Astrocyte (in vitro differentiated cells and primary cell): ENCODE measurements at regions not wholly inside any gene's neighbourhood (a gene's known extent, or its start where the extent isn't known, plus 50 kb on each side); places are given as distances from the start of the nearest gene placed in this dataset.

Experiments used
- DNase-seq: peaks from one replicate; pipeline ENCODE4 v3.0.0-alpha.2; 2010; ENCODE audit warnings: low read depth
- FAIRE-seq: peaks from 2 replicates; lab custom pipeline; 2011; peaks lifted over from hg19 to GRCh38; lab: Jason Lieb, UNC
- H2AFZ ChIP-seq: 2 replicates; pipeline ENCODE4 v1.6.0; 2012; ENCODE audit warnings: low read depth, low read length, inconsistent platforms
- H3K27ac ChIP-seq: 2 replicates; pipeline ENCODE4 v1.5.1; 2011; ENCODE audit warnings: low read depth, low read length, inconsistent platforms
- H3K27me3 ChIP-seq: 2 replicates; pipeline ENCODE4 v1.6.0; 2011; ENCODE audit warnings: low read length, inconsistent platforms; ENCODE audit not compliant: insufficient read depth
- H3K36me3 ChIP-seq: 2 replicates; pipeline ENCODE4 v1.5.1; 2011; ENCODE audit warnings: low read length, inconsistent platforms; ENCODE audit not compliant: insufficient read depth
- H3K4me1 ChIP-seq: 2 replicates; pipeline ENCODE4 v1.5.1; 2011; ENCODE audit warnings: low read length, inconsistent platforms; ENCODE audit not compliant: insufficient read depth
- H3K4me2 ChIP-seq: 2 replicates; pipeline ENCODE4 v1.6.0; 2012; ENCODE audit warnings: low read length, inconsistent platforms
- H3K4me3 ChIP-seq: 2 replicates; pipeline ENCODE4 v1.5.1; 2011; ENCODE audit warnings: low read depth, mild to moderate bottlenecking, low read length, inconsistent platforms; ENCODE audit not compliant: insufficient read depth
- H3K79me2 ChIP-seq: 2 replicates; pipeline ENCODE4 v1.6.0; 2012; ENCODE audit warnings: mild to moderate bottlenecking, low read length, inconsistent platforms; ENCODE audit not compliant: insufficient read depth
- H3K9ac ChIP-seq: 2 replicates; pipeline ENCODE4 v1.6.0; 2012; ENCODE audit warnings: mild to moderate bottlenecking, low read length, inconsistent platforms
- H3K9me3 ChIP-seq: 2 replicates; pipeline ENCODE4 v1.5.1; 2012; ENCODE audit warnings: low read depth, mild to moderate bottlenecking, low read length, inconsistent platforms; ENCODE audit not compliant: insufficient read depth
- H4K20me1 ChIP-seq: 2 replicates; pipeline ENCODE4 v1.6.0; 2012; ENCODE audit warnings: low read length, inconsistent platforms; ENCODE audit not compliant: insufficient read depth
- H3K27ac Mint-ChIP-seq: one replicate; pipeline ENCODE4 v1.8.0; 2021; ENCODE audit warnings: mild to moderate bottlenecking, mixed read lengths; ENCODE audit not compliant: unreplicated experiment
- H3K27me3 Mint-ChIP-seq: one replicate; pipeline ENCODE4 v1.8.0; 2021; ENCODE audit warnings: low read depth, mixed read lengths; ENCODE audit not compliant: unreplicated experiment
- H3K36me3 Mint-ChIP-seq: one replicate; pipeline ENCODE4 v1.8.0; 2021; ENCODE audit warnings: low read depth, mixed read lengths; ENCODE audit not compliant: unreplicated experiment
- H3K4me1 Mint-ChIP-seq: one replicate; pipeline ENCODE4 v1.8.0; 2021; ENCODE audit warnings: low read depth, mixed read lengths; ENCODE audit not compliant: unreplicated experiment
- H3K4me3 Mint-ChIP-seq: one replicate; pipeline ENCODE4 v1.8.0; 2021; ENCODE audit warnings: mild to moderate bottlenecking, moderate library complexity, mixed read lengths; ENCODE audit not compliant: unreplicated experiment
- H3K9me3 Mint-ChIP-seq: one replicate; pipeline ENCODE4 v1.8.0; 2021; ENCODE audit warnings: mild to moderate bottlenecking, mixed read lengths; ENCODE audit not compliant: unreplicated experiment
- CTCF ChIP-seq: IDR thresholded peaks from 2 replicates; pipeline ENCODE4 v1.5.1; 2011; ENCODE audit warnings: low read depth, mild to moderate bottlenecking, inconsistent platforms, low read length, moderate library complexity; ENCODE audit not compliant: insufficient read depth
- EZH2 ChIP-seq: IDR thresholded peaks from 2 replicates; pipeline ENCODE4 v1.6.1; 2012; ENCODE audit warnings: mild to moderate bottlenecking, low read length, inconsistent platforms; ENCODE audit not compliant: insufficient read depth

- FAIRE-seq (no peak), DNase-seq (no peak)
- no peaks in the 10 kb centered on the region for H3K27me3 Mint-ChIP-seq
- H3K36me3 ChIP-seq, result no peaks in the 10 kb centered on the region
- H3K9me3 ChIP-seq, result no peaks in the 10 kb centered on the region
- no peaks in the 10 kb centered on the region for H4K20me1 ChIP-seq
- H3K9me3 Mint-ChIP-seq, result peaks cover 20% of the 10 kb centered on the region
- no peak overlapping the region for H3K9ac ChIP-seq
- H3K27ac ChIP-seq, result no peak overlapping the region
- no peaks in the 10 kb centered on the region for H3K4me1 Mint-ChIP-seq
- no peak overlapping the region for H3K4me3 Mint-ChIP-seq
- H3K4me1 ChIP-seq, result peaks cover 2% of the 10 kb centered on the region
- no peaks in the 10 kb centered on the region for H3K36me3 Mint-ChIP-seq
- TF ChIP-seq CTCF (no peak), EZH2 (no peak)
- H3K27me3 ChIP-seq, result no peaks in the 10 kb centered on the region
- H3K4me3 ChIP-seq, result no peak overlapping the region
- H2AFZ ChIP-seq, result no peak overlapping the region
- H3K27ac Mint-ChIP-seq, result no peak overlapping the region
- H3K4me2 ChIP-seq, result no peak overlapping the region
- H3K79me2 ChIP-seq, result no peaks in the 10 kb centered on the region
These were observed 522.4 kb downstream of the TBC1D22A start for GRCh38 chr22:47284822-47285221.

DNA sequence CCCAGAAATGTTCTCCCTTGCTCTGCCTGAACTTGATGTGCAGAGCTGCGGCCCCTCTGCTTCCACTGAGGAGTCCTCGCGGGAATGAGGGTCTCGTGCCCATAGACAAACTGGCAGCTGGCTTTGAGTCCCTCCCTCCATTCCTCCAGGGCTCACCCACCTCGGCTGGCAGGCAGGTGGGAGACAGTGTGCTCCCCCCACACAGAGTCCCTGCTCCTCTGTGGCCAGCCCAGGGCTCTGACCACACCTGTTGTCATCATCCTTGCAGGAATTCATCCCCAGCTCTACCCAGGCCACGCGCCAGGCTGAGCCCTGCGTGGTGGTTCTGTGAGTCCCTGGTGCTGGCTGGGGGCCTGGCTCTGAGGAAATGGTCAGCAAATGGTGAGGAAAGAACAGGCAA, 521.9 kb downstream of the TBC1D22A start:
- no peaks in the 10 kb centered on the region for H3K9me3 ChIP-seq
- Mint-ChIP-seq H3K36me3 (no peaks in the 10 kb centered on the region), H3K27me3 (no peaks in the 10 kb centered on the region), H3K9me3 (peaks cover 19% of the 10 kb centered on the region), H3K4me3 (no peak overlapping the region), H3K27ac (no peak overlapping the region), H3K4me1 (no peaks in the 10 kb centered on the region)
- H3K36me3 ChIP-seq, result no peaks in the 10 kb centered on the region
- peaks cover 2% of the 10 kb centered on the region for H3K4me1 ChIP-seq
- H2AFZ ChIP-seq, result no peak overlapping the region
- H3K27ac ChIP-seq, result no peak overlapping the region
- no peak for FAIRE-seq
- no peaks in the 10 kb centered on the region for H3K79me2 ChIP-seq
- H3K27me3 ChIP-seq, result no peaks in the 10 kb centered on the region
- DNase-seq, result no peak
- H3K4me2 ChIP-seq, result no peak overlapping the region
- no peak overlapping the region for H3K9ac ChIP-seq
- H4K20me1 ChIP-seq, result no peaks in the 10 kb centered on the region
- H3K4me3 ChIP-seq, result no peak overlapping the region
- TF ChIP-seq CTCF, result no peak
- no peak for TF ChIP-seq EZH2

DNA sequence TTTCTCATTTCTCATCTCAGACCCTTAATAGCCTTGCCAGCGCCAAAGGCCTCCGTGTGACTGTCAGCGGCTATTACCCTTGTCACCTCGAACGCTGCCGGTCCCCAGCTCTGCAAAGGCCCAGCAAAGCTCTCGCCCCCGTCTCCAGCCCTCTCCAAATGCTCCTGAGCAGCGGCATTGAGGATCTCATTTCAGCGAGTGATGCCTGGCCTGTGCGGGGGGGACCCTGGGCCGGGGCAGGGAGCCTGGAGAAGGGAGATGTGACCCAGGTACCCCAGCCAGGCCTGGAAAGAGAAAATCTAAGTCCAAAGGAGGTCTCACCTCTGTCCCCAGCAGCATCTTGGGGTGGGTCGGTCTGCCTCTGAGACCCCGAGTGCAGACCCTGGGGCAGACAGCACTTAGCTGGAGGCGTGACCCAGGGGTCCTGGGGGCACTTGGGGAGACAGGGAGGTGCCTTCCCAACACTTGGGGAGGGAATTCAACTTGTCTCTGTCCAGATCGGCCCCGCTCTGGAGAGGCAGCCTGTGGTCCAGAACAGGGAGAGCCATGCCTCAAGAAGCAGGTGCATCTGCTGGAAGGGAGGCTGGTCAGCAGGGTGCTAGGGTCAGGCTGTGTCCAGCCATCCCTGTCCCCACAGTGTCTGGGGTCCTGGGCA, 521.3 kb downstream of the TBC1D22A start:
- TF ChIP-seq EZH2, result no peak
- TF ChIP-seq CTCF, result no peak
- FAIRE-seq (no peak), DNase-seq (no peak)
- H3K9ac ChIP-seq, result no peak overlapping the region
- no peak overlapping the region for H3K4me3 ChIP-seq
- Mint-ChIP-seq H3K27ac (no peak overlapping the region), H3K27me3 (no peaks in the 10 kb centered on the region), H3K9me3 (peaks cover 19% of the 10 kb centered on the region), H3K4me3 (no peak overlapping the region), H3K4me1 (no peaks in the 10 kb centered on the region), H3K36me3 (no peaks in the 10 kb centered on the region)
- no peaks in the 10 kb centered on the region for H3K79me2 ChIP-seq
- peaks cover 2% of the 10 kb centered on the region for H3K4me1 ChIP-seq
- no peak overlapping the region for H2AFZ ChIP-seq
- H3K27ac ChIP-seq, result no peak overlapping the region
- H3K4me2 ChIP-seq, result no peak overlapping the region
- H3K27me3 ChIP-seq, result peaks cover 2% of the 10 kb centered on the region
- no peaks in the 10 kb centered on the region for H3K9me3 ChIP-seq
- H3K36me3 ChIP-seq, result no peaks in the 10 kb centered on the region
- no peaks in the 10 kb centered on the region for H4K20me1 ChIP-seq
